ENCODE measurements at regions not wholly inside any gene's neighbourhood (a gene's known extent, or its start where the extent isn't known, plus 50 kb on each side); places are given as distances from the start of the nearest gene placed in this dataset.

DNA sequence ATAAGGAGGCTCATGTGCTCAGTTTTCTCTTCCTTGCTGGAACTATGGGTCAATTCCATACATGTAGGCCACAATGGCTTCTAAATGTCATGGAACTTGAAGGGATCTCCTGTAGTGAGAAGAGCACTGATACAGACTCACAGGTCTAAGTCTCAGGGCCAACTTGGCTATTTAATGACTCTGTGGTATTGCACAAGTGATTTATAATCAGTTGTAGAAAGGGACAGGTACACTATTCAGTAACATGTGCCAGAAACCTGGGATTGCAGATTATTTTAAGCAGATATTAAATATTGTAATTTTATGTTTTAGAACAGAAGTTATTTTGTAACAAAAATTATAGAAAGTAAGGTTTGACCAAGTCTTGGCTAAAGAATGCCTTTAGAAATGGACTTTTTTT is 241.5 kb upstream of the PIK3R1 start:
- Histone ChIP-seq H3K9ac (ENCODE audit: control insufficient read depth, extremely low read depth, insufficient read depth, low read length) (no peak overlapping the region), H3K79me2 (ENCODE audit: control insufficient read depth, insufficient read depth, low read length) (no peaks in the 10 kb centered on the region), H2AFZ (ENCODE audit: control insufficient read depth, low read length) (no peak overlapping the region), H3K4me3 (ENCODE audit: control insufficient read depth in 2 of 3, extremely low read depth in 1 of 3, insufficient read depth in 2 of 3, low read depth in 1 of 3, low read length in 3 of 3) (no peak overlapping the region), H4K20me1 (ENCODE audit: control insufficient read depth, extremely low read depth, insufficient read depth, low read length) (no peaks in the 10 kb centered on the region), H3K27me3 (ENCODE audit: control insufficient read depth, extremely low read depth, insufficient read depth, low read length) (no peaks in the 10 kb centered on the region), H3K4me2 (ENCODE audit: control insufficient read depth, extremely low read depth, insufficient read depth, low read depth, low read length) (no peak overlapping the region), H3K9me3 (ENCODE audit: control insufficient read depth, low read depth, low read length) (no peaks in the 10 kb centered on the region), H3K4me1 (ENCODE audit: control insufficient read depth, extremely low read depth, insufficient read depth, low read length) (no peaks in the 10 kb centered on the region), H3K9me1 (ENCODE audit: control insufficient read depth, extremely low read depth, insufficient read depth, low read length) (no peaks in the 10 kb centered on the region), H3K36me3 (ENCODE audit: control insufficient read depth in 2 of 2, extremely low read depth in 1 of 2, insufficient read depth in 2 of 2, low read length in 2 of 2) (no peaks in the 10 kb centered on the region), H3K27ac (ENCODE audit: control insufficient read depth, insufficient read depth, low read length) (no peak overlapping the region)
- dilution Hi-C loops (cut with MboI; ENCODE audit: extremely low pct_ligation_motif_present, low sequenced_read_pairs), result no loop called here
- no peak for DNase-seq (ENCODE audit: low read depth, low spot score)
- TF ChIP-seq EZH2 (IDR thresholded peaks at IDR 0.05; ENCODE audit: low read length), result no peak
- no peak for FAIRE-seq

DNA sequence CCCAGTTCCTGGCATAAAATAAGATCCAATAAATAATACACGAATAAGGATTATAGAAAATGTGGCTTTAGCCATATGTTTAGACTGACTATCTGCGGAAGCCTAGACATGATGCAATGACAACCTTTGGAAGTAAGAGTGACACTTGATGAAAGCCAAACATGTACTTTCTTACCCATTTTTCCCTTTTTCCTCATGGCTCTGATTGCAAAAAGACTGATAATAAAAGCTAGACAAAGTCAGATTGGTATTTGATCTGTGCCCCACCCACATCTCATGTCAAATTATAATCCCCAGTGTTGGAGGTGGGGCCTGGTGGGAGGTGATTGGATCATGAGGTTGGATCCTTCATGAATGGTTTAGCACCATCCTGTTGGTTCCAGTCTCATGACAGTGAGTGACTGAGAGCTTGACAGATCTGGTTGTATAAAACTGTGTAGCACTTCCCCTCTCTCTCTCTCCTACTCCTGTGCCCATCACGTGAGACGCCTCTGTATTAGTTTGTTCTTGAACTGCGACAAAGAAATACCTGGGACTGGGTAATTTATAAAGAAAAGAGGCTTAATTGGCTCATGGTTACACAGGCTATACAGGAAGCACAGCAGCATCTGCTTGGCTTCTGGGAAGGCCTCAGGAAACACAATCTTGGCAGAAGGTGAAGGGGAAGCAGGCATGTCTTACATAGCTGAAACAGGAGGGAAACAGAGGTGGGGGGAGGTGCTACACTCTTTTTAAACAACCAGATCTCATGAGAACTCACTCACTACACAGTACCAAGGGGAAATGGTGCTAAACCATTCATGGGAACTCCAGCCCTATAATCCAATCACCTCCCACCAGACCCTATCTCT is 243.4 kb upstream of the PIK3R1 start:
- no peaks in the 10 kb centered on the region for H3K27me3 ChIP-seq (ENCODE audit: control insufficient read depth, extremely low read depth, insufficient read depth, low read length)
- H3K9ac ChIP-seq (ENCODE audit: control insufficient read depth, extremely low read depth, insufficient read depth, low read length), result no peak overlapping the region
- H3K4me3 ChIP-seq (ENCODE audit: control insufficient read depth in 2 of 3, extremely low read depth in 1 of 3, insufficient read depth in 2 of 3, low read depth in 1 of 3, low read length in 3 of 3), result no peak overlapping the region
- H3K4me1 ChIP-seq (ENCODE audit: control insufficient read depth, extremely low read depth, insufficient read depth, low read length), result no peaks in the 10 kb centered on the region
- H3K9me3 ChIP-seq (ENCODE audit: control insufficient read depth, low read depth, low read length), result no peaks in the 10 kb centered on the region
- H3K36me3 ChIP-seq (ENCODE audit: control insufficient read depth in 2 of 2, extremely low read depth in 1 of 2, insufficient read depth in 2 of 2, low read length in 2 of 2), result no peaks in the 10 kb centered on the region
- dilution Hi-C loops (cut with MboI; ENCODE audit: extremely low pct_ligation_motif_present, low sequenced_read_pairs), result no loop called here
- no peak overlapping the region for H3K27ac ChIP-seq (ENCODE audit: control insufficient read depth, insufficient read depth, low read length)
- H3K79me2 ChIP-seq (ENCODE audit: control insufficient read depth, insufficient read depth, low read length), result no peaks in the 10 kb centered on the region
- no peaks in the 10 kb centered on the region for H3K9me1 ChIP-seq (ENCODE audit: control insufficient read depth, extremely low read depth, insufficient read depth, low read length)
- FAIRE-seq (peak; percentile 26), DNase-seq (ENCODE audit: low read depth, low spot score) (no peak)
- no peak overlapping the region for H2AFZ ChIP-seq (ENCODE audit: control insufficient read depth, low read length)
- TF ChIP-seq, protein P1, sequence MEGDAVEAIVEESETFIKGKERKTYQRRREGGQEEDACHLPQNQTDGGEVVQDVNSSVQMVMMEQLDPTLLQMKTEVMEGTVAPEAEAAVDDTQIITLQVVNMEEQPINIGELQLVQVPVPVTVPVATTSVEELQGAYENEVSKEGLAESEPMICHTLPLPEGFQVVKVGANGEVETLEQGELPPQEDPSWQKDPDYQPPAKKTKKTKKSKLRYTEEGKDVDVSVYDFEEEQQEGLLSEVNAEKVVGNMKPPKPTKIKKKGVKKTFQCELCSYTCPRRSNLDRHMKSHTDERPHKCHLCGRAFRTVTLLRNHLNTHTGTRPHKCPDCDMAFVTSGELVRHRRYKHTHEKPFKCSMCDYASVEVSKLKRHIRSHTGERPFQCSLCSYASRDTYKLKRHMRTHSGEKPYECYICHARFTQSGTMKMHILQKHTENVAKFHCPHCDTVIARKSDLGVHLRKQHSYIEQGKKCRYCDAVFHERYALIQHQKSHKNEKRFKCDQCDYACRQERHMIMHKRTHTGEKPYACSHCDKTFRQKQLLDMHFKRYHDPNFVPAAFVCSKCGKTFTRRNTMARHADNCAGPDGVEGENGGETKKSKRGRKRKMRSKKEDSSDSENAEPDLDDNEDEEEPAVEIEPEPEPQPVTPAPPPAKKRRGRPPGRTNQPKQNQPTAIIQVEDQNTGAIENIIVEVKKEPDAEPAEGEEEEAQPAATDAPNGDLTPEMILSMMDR (optimal IDR thresholded peaks at IDR 0.05 in 1 of 3, IDR thresholded peaks at IDR 0.05 in 1 of 3, conservative IDR thresholded peaks at IDR 0.05 in 1 of 3; ENCODE audit: extremely low read depth in 1 of 3, insufficient read depth in 2 of 3, low read length in 3 of 3), result no peak
- no peak for TF ChIP-seq EZH2 (IDR thresholded peaks at IDR 0.05; ENCODE audit: low read length)
- H4K20me1 ChIP-seq (ENCODE audit: control insufficient read depth, extremely low read depth, insufficient read depth, low read length), result no peaks in the 10 kb centered on the region
- no peak overlapping the region for H3K4me2 ChIP-seq (ENCODE audit: control insufficient read depth, extremely low read depth, insufficient read depth, low read depth, low read length)
